ENCODE measurements at regions not wholly inside any gene's neighbourhood (a gene's known extent, or its start where the extent isn't known, plus 50 kb on each side); places are given as distances from the start of the nearest gene placed in this dataset.

DNA sequence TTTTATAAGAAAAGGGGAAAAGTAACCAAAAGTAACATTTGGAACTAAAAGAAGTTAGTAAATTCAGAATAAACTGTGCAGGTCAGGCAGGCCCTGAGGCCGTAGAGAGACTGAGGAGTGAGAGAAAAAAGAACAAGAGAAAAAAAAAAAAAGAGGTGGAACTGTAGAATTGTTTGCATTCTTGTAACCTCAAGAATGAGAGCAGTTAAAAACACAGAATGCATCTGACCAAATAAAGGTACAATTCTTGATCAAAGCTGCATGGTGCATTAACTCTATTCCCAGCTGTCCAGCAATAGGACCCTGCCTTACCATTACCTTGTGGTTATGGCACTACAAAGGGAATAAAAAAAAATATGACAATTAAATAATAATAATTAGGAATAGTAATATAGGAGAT, 170.1 kb upstream of the SEMA3A start:
- TF ChIP-seq ZNF217 (IDR thresholded peaks at IDR 0.05) (no peak), HDAC6 (IDR thresholded peaks at IDR 0.05; ENCODE audit: unreplicated experiment) (no peak), EZH2 (IDR thresholded peaks at IDR 0.05; ENCODE audit: borderline replicate concordance, control insufficient read depth, low read depth, low read length) (no peak), PAX8 (IDR thresholded peaks at IDR 0.05) (no peak), JUND (IDR thresholded peaks at IDR 0.05; ENCODE audit: low read depth, low read length) (no peak), POLR2A (IDR thresholded peaks at IDR 0.05; ENCODE audit: low read depth, low read length) (no peak), TAF1 (IDR thresholded peaks at IDR 0.05; ENCODE audit: borderline replicate concordance, low read depth, low read length) (no peak), EED (IDR thresholded peaks at IDR 0.05; ENCODE audit: low read depth) (no peak), CBX5 (IDR thresholded peaks at IDR 0.05; ENCODE audit: low read depth) (no peak)
- TF ChIP-seq, protein P1, sequence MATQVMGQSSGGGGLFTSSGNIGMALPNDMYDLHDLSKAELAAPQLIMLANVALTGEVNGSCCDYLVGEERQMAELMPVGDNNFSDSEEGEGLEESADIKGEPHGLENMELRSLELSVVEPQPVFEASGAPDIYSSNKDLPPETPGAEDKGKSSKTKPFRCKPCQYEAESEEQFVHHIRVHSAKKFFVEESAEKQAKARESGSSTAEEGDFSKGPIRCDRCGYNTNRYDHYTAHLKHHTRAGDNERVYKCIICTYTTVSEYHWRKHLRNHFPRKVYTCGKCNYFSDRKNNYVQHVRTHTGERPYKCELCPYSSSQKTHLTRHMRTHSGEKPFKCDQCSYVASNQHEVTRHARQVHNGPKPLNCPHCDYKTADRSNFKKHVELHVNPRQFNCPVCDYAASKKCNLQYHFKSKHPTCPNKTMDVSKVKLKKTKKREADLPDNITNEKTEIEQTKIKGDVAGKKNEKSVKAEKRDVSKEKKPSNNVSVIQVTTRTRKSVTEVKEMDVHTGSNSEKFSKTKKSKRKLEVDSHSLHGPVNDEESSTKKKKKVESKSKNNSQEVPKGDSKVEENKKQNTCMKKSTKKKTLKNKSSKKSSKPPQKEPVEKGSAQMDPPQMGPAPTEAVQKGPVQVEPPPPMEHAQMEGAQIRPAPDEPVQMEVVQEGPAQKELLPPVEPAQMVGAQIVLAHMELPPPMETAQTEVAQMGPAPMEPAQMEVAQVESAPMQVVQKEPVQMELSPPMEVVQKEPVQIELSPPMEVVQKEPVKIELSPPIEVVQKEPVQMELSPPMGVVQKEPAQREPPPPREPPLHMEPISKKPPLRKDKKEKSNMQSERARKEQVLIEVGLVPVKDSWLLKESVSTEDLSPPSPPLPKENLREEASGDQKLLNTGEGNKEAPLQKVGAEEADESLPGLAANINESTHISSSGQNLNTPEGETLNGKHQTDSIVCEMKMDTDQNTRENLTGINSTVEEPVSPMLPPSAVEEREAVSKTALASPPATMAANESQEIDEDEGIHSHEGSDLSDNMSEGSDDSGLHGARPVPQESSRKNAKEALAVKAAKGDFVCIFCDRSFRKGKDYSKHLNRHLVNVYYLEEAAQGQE (IDR thresholded peaks at IDR 0.05; ENCODE audit: low read depth, low read length): no peak
- TF ChIP-seq, protein P2, sequence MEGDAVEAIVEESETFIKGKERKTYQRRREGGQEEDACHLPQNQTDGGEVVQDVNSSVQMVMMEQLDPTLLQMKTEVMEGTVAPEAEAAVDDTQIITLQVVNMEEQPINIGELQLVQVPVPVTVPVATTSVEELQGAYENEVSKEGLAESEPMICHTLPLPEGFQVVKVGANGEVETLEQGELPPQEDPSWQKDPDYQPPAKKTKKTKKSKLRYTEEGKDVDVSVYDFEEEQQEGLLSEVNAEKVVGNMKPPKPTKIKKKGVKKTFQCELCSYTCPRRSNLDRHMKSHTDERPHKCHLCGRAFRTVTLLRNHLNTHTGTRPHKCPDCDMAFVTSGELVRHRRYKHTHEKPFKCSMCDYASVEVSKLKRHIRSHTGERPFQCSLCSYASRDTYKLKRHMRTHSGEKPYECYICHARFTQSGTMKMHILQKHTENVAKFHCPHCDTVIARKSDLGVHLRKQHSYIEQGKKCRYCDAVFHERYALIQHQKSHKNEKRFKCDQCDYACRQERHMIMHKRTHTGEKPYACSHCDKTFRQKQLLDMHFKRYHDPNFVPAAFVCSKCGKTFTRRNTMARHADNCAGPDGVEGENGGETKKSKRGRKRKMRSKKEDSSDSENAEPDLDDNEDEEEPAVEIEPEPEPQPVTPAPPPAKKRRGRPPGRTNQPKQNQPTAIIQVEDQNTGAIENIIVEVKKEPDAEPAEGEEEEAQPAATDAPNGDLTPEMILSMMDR (IDR thresholded peaks at IDR 0.05 in 2 of 3, conservative IDR thresholded peaks at IDR 0.05 in 1 of 3; ENCODE audit: control insufficient read depth in 2 of 3, extremely low read depth in 1 of 3, insufficient read depth in 1 of 3, low read depth in 3 of 3, low read length in 3 of 3): no peak

Data from GM12878 (cell line).